Spleen (tissue), 7 donors: ENCODE measurements at regions not wholly inside any gene's neighbourhood (a gene's known extent, or its start where the extent isn't known, plus 50 kb on each side); places are given as distances from the start of the nearest gene placed in this dataset.

Experiments
- POLR2A ChIP-seq, 3 donors: fragments of 450-650 bp; IDR thresholded peaks; one replicate each; pipeline ENCODE4 v1.5.1; 2017; ENCODE audit warnings: antibody characterized with exemption in 3 of 3, mild to moderate bottlenecking in 1 of 3
- TF ChIP-seq, protein P1 (sequence below), 11 experiments: fragments of 200-600 bp in 7 of 11; fragments of 450-650 bp in 4 of 11; sonication (generic) in 4 of 11; IDR thresholded peaks in 8 of 11; conservative IDR thresholded peaks in 3 of 11; 1 replicate in 7 of 11; 2 replicates in 4 of 11; pipeline versions ENCODE4 v1.4.0 to v1.8.0; 2016 to 2021; ENCODE audit warnings: antibody characterized with exemption in 11 of 11, inconsistent platforms in 4 of 11, mild to moderate bottlenecking in 1 of 11
- donor health status: DM: no; HTN: no; CAD: no; lungs with moderate emphysema.
- donor health status: DM: no; HTN: no; CAD: no.
- donor health status: DM: no; HTN: no; CAD: no.

DNA sequence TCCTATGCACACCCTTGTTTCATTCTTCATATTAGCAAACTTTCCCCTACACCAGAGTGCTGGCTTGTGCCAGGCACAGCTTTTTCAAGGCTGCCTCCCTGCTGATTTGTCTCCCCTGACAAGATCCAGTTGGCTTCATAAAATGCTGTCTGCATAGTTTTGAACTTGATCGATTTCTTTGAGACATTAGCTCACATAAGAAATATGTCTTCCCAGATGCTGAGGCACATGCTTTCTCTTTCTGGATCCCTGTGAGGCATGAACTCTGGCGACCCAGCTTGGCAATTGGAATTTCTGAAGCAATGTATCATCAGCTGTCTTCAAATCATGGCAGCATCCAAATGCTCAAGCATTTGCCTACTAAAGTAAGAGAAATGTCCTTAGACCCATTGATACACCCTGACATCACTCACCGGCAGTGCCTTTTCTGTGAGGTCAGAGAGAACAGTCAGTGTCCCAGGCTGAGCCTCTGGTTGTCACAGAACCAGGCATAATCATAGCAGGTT lies 616.4 kb upstream of the GHITM start:
- TF ChIP-seq, protein P1, sequence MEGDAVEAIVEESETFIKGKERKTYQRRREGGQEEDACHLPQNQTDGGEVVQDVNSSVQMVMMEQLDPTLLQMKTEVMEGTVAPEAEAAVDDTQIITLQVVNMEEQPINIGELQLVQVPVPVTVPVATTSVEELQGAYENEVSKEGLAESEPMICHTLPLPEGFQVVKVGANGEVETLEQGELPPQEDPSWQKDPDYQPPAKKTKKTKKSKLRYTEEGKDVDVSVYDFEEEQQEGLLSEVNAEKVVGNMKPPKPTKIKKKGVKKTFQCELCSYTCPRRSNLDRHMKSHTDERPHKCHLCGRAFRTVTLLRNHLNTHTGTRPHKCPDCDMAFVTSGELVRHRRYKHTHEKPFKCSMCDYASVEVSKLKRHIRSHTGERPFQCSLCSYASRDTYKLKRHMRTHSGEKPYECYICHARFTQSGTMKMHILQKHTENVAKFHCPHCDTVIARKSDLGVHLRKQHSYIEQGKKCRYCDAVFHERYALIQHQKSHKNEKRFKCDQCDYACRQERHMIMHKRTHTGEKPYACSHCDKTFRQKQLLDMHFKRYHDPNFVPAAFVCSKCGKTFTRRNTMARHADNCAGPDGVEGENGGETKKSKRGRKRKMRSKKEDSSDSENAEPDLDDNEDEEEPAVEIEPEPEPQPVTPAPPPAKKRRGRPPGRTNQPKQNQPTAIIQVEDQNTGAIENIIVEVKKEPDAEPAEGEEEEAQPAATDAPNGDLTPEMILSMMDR (IDR thresholded peaks at IDR 0.05 in 8 of 11, conservative IDR thresholded peaks at IDR 0.05 in 3 of 11): no peak
- no peak for TF ChIP-seq POLR2A (IDR thresholded peaks at IDR 0.05)
